NCI-H2196 (cell line): ENCODE measurements at regions not wholly inside any gene's neighbourhood (a gene's known extent, or its start where the extent isn't known, plus 50 kb on each side); places are given as distances from the start of the nearest gene placed in this dataset.
"Not testable (repeated sequence)": the region's sequence is repeated elsewhere in the genome, so short reads cannot be mapped to it uniquely, and the experiment has no call there.

ENCODE experiments used
- DNase-seq: peaks from one replicate; lab custom pipeline; 2025; ENCODE audit not compliant: unreplicated experiment; lab: John Stamatoyannopoulos, UW

- DNase-seq, result no peak
These were observed 593.3 kb downstream of the CCSER2 start for GRCh38 chr10:84921701-84922100.

GRCh38 chr10:84924131-84924530 lies 595.7 kb downstream of the CCSER2 start:
- no peak for DNase-seq

- DNase-seq, result no peak
These were observed 597.1 kb downstream of the CCSER2 start for GRCh38 chr10:84925495-84925894.

GRCh38 chr10:84933402-84933801 lies 605.0 kb downstream of the CCSER2 start:
- no peak for DNase-seq

GRCh38 chr10:84935772-84936171 lies 607.4 kb downstream of the CCSER2 start:
- no peak for DNase-seq

- DNase-seq, result no peak
These were observed 609.9 kb downstream of the CCSER2 start for GRCh38 chr10:84938117-84938905.

GRCh38 chr10:84943541-84943940 lies 615.2 kb downstream of the CCSER2 start:
- no peak for DNase-seq

GRCh38 chr10:84944187-84944586 lies 615.8 kb downstream of the CCSER2 start:
- no peak for DNase-seq

GRCh38 chr10:84945791-84946190 lies 617.4 kb downstream of the CCSER2 start:
- DNase-seq, result no peak

GRCh38 chr10:84946904-84947303 lies 618.5 kb downstream of the CCSER2 start:
- DNase-seq, result peak; percentile 32

- no peak for DNase-seq
These were observed 620.3 kb downstream of the CCSER2 start for GRCh38 chr10:84948644-84949043.

- no peak for DNase-seq
These were observed 623.2 kb downstream of the CCSER2 start for GRCh38 chr10:84951616-84952015.

GRCh38 chr10:84957427-84957826 lies 629.0 kb downstream of the CCSER2 start:
- DNase-seq, result no peak

- DNase-seq, result no peak
These were observed 637.1 kb downstream of the CCSER2 start for GRCh38 chr10:84965468-84965867.

- no peak for DNase-seq
These were observed 638.5 kb downstream of the CCSER2 start for GRCh38 chr10:84966708-84967441.

GRCh38 chr10:84969297-84969696 lies 640.9 kb downstream of the CCSER2 start:
- not testable (repeated sequence) for DNase-seq

GRCh38 chr10:84987039-84987438 lies 658.6 kb downstream of the CCSER2 start:
- DNase-seq, result no peak

GRCh38 chr10:84988011-84988410 lies 659.6 kb downstream of the CCSER2 start:
- no peak for DNase-seq

- no peak for DNase-seq
These were observed 662.3 kb downstream of the CCSER2 start for GRCh38 chr10:84990713-84991112.

- DNase-seq, result no peak
These were observed 662.9 kb downstream of the CCSER2 start for GRCh38 chr10:84991301-84991700.

GRCh38 chr10:84993251-84994035 lies 665.1 kb downstream of the CCSER2 start:
- no peak for DNase-seq

GRCh38 chr10:84994722-84995121 lies 666.3 kb downstream of the CCSER2 start:
- DNase-seq, result no peak
